GM13977 (cell line): ENCODE measurements at regions not wholly inside any gene's neighbourhood (a gene's known extent, or its start where the extent isn't known, plus 50 kb on each side); places are given as distances from the start of the nearest gene placed in this dataset.

Experiments used
- DNase-seq: peaks from one replicate; pipeline ENCODE4 v3.0.0; 2012; ENCODE audit warnings: low spot score
- CTCF ChIP-seq: IDR thresholded peaks from 2 replicates; pipeline ENCODE4 v1.5.1; 2012; ENCODE audit warnings: mild to moderate bottlenecking, control low read depth; ENCODE audit not compliant: insufficient read depth; ENCODE audit errors: extremely low read depth, missing control alignments
- in situ Hi-C: fragments of 300-500 bp; cut with MboI; formaldehyde crosslinking; loops from one replicate; pipeline ENCODE4 v1.12.0; 2022; ENCODE audit warnings: low sequenced_read_pairs, low pct_unique_long_range_greater_than_20kb, mixed read lengths, inconsistent platforms; ENCODE audit not compliant: unreplicated experiment

DNA sequence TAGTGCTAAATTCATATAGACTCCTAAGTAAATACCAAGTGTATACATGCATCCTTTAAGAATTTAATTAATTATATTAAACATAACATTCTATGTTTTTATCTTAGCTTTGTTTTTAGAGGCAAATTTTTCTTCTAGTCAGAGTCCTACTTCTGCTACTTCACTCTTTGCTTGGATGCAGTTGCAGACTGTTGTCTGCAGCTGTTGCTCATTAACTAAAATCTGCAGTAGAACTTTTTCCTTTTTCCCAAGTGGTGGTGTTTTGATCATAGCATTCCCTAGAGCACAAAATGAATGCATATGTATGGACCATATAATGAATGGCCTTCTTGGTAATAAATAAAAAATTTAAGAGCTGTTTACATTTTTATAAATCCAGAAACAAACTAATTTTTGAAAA lies 198.3 kb downstream of the CASP12 start:
- DNase-seq = no peak
- in situ Hi-C loops = no loop called here

GRCh38 chr11:104695065-104695463 lies 203.2 kb downstream of the CASP12 start:
- TF ChIP-seq CTCF = no peak
- in situ Hi-C loops = no loop called here
- no peak for DNase-seq

More for the DNA sequence above, 198.3 kb downstream of the CASP12 start:
- TF ChIP-seq CTCF = no peak

- in situ Hi-C loops = no loop called here
- no peak for DNase-seq
- TF ChIP-seq CTCF = no peak
Observed at GRCh38 chr11:104694259-104695064, 203.8 kb downstream of the CASP12 start.

GRCh38 chr11:104692751-104693150 lies 205.5 kb downstream of the CASP12 start:
- no peak for TF ChIP-seq CTCF
- no peak for DNase-seq
- in situ Hi-C loops = no loop called here

DNA sequence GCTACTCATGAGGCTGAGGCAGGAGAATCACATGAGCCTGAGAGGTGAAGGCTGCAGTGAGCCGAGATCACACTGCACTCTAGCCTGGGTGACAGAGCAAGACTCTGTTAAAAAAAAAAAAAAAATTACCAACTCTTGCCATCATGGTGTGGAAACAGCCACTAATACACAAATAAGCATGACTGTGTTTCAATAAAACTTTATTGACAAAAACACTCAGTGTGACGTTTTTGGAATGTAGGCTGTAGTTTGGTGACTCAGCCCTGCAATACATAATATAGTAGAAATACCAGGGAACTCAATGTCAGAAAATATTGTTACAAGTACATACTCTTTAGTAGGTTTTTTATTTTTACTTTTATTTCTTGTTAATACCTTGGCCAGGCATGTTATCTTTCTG lies 207.1 kb downstream of the CASP12 start:
- DNase-seq = no peak
- in situ Hi-C loops = no loop called here

DNA sequence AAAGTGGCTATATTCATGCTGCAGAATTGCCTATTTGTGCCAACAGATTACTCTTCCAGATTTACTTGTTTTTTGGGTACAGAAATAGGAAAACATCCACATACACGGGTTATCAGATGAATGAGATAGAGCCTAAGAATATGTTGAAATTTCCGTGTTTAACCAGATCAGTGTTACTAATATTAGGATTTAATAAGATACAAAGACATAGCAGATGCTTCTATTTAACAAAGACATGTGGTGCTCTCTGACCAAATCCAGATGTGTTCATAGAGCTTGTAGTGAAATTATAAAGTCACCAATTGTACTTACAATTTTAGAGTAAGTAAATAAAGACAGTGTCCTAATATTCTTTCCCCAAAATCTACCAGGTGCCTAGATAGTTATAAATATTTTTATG lies 208.0 kb downstream of the CASP12 start:
- DNase-seq = no peak
- TF ChIP-seq CTCF = no peak
- in situ Hi-C loops = no loop called here

More for the DNA sequence above, 207.1 kb downstream of the CASP12 start:
- TF ChIP-seq CTCF = no peak
